GM18511 (cell line): ENCODE measurements at regions not wholly inside any gene's neighbourhood (a gene's known extent, or its start where the extent isn't known, plus 50 kb on each side); places are given as distances from the start of the nearest gene placed in this dataset.

Source experiments
- ATAC-seq: cut with Tn5 transposase; IDR thresholded peaks from one replicate; pipeline ENCODE4 v1.9.1; 2021; ENCODE audit warnings: mild to moderate bottlenecking, moderate library complexity; ENCODE audit not compliant: unreplicated experiment

DNA sequence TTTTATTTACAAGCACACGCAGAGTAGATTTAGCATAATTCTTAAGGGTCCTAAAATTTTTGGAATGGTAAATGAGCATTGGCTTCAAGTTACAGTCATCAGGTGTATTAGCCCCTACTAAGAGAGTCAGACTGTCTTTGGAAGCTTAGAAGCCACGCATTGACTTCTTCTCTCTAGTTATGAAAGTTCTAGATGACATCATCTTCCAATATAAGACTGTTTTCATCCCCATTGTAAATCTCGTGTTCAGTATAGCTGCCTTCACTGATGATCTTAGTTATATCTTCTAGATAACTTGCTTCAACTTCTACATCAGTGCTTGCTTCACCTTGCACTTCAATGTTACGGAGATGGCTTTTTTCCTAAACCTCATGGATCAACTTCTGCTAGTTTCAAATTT is 148.8 kb upstream of the SLITRK1 start:
- no peak for ATAC-seq

- no peak for ATAC-seq
These were observed 147.1 kb upstream of the SLITRK1 start for GRCh38 chr13:84029396-84029795.

DNA sequence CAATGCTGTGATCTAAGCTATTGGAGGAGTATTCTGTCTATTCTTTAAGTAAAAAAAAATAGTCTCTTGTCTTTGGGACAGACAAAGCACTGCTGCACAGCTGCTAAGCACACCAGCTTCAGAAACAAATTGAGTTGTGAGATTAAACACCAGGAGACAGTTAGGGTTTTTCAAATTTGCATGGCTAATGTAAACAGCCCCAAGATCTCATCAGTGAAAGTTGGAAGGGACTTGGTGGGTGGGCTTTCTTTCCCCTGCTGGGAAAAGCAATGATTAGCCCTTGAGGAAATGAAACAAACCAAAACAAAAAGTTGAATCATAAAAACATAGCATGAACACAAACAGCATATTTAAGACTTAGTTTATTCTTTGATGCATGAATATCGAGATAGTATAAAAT is 143.6 kb upstream of the SLITRK1 start:
- ATAC-seq: no peak

DNA sequence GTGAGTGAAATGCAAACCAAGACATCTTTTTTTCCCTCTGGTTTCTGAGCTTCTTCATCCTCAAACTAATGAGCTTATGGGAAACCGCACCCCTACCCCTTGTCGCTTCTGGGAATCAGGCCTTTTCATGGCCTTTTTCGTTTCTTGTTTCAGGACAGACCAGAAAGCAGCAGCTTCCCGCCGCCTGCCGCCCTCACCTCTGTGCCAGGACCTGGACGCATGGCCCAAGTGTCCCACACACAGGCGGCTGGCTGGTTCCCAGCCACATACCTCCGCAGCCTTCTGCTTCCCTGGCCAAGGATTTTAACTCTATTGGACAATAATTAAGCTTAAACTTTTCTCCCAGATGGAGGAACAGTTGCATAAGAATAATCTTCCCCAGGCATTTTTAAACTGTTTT is 114.1 kb upstream of the SLITRK1 start:
- ATAC-seq: no peak

- ATAC-seq: no peak
These were observed 113.7 kb upstream of the SLITRK1 start for GRCh38 chr13:83995930-83996329.

GRCh38 chr13:83992566-83993358 is 110.5 kb upstream of the SLITRK1 start:
- no peak for ATAC-seq

- ATAC-seq: no peak
These were observed 105.1 kb upstream of the SLITRK1 start for GRCh38 chr13:83987394-83987793.

GRCh38 chr13:83984793-83985192 is 102.5 kb upstream of the SLITRK1 start:
- ATAC-seq: no peak

GRCh38 chr13:83980331-83980730 is 98.1 kb upstream of the SLITRK1 start:
- no peak for ATAC-seq

- ATAC-seq: no peak
These were observed 93.4 kb upstream of the SLITRK1 start for GRCh38 chr13:83975655-83976165.

- no peak for ATAC-seq
These were observed 76.3 kb upstream of the SLITRK1 start for GRCh38 chr13:83958531-83958930.

DNA sequence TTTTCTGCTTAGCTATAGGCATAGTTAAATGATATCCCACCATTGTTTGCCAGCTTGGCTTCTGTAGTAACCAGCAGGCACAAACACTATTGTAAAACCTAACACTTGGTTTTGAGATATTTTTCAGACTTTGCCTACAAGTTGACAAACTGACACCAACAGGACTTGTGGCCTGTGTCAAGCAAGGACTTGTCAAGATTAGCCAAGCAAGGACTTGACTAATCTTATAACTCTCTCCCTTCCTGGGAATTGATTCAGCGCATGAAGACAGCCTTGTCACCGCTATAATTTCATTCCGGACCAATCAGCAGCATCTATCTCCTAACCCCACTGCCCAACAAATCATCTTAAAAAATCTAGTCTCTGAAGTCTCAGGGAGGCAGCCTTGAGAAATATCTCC is 72.7 kb upstream of the SLITRK1 start:
- ATAC-seq: no peak

DNA sequence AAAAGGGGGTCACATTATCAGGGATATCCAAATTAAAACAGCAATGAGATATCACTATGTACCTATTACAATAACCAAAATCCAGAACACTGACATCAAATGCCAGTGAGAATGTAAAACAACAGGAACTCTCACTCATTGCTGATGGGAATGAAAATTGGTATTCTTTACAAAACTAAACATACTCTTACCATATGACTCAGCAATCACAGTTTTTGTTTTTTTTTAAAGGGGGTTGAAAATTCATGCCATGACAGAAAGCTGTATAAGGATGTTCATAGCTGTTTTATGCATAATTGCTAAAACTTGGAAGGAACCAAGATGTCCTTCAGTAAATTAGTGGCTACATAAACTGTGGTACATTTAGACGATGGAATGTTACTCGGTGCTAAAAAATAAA is 71.6 kb upstream of the SLITRK1 start:
- no peak for ATAC-seq

GRCh38 chr13:83950293-83950692 is 68.0 kb upstream of the SLITRK1 start:
- ATAC-seq: no peak

GRCh38 chr13:83943530-83944279 is 61.4 kb upstream of the SLITRK1 start:
- no peak for ATAC-seq

DNA sequence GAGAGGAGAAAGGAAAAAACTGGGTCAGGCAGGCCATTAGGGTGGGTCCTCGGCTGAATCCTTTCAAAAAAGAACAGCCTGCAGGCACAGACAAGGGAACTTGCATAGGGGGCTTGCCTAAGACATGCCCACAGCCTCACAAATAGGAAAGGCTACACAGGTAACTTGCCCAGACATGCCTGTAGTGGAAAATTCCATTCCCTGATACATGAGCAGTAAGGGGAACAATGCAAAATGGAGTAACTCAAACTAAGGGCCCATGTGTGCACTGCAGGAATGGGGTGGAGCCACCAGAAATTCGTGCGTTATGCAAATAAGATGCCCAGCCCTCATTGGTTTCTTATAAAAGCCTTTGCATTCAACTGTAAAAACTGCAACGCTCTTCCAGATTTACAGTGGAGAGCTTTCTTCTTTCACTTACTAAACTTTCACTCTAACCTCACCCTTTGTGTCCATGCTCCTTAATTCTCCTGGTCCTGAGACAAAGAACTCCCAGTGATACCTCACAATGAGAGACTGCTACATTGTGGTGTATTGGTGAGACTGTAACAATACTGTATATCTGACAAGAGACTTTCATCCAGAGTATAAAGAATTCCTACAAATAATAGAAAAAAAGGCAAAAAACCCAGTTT is 59.5 kb upstream of the SLITRK1 start:
- ATAC-seq: no peak

DNA sequence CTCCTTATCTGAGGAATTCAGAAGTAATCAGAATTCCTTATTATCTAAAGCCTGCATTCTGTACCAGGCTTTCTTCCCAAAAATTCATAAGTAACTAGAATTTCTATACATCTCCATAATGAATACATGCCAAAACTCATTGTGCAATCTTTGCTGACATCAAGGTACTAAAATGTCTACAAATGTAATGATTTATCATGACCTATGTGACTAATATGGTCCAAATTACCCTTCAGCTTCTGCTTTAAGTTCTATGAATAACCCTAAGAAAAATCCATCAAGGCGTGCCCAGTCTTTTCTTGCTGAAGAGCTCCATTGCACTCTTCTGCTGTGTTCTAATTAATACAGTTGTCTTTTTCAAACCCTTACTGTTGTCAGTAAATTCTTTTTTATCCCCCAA is 58.5 kb upstream of the SLITRK1 start:
- ATAC-seq: no peak

DNA sequence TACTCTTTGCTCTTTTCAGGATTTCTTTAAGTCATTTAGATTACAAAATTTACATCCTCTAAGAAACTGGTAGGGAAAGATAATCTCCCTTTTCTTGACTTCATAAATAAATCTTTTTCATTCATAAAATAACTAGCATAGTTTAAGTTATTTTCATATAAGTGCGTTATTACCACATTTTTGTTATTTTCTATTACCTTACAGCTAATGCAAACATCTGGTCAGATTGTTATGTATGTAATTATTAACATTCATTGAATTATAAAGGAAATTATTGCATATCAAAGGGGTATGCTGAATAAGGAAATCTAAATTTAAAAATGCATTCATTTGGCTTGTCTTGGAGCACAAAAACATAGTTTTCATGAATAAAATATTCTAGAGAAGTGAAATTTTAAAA is 55.3 kb upstream of the SLITRK1 start:
- no peak for ATAC-seq

- no peak for ATAC-seq
These were observed 53.3 kb upstream of the SLITRK1 start for GRCh38 chr13:83935566-83935965.
